A549 (cell line): ENCODE measurements at regions not wholly inside any gene's neighbourhood (a gene's known extent, or its start where the extent isn't known, plus 50 kb on each side); places are given as distances from the start of the nearest gene placed in this dataset.

Experiments
- EHF ChIP-seq: fragments of 250-450 bp; sonication (Bioruptor Pico); IDR thresholded peaks from 2 replicates; pipeline ENCODE4 v1.5.0; 2020; ENCODE audit warnings: mild to moderate bottlenecking
- ELK1 ChIP-seq: fragments of 150-350 bp; IDR thresholded peaks from 2 replicates; pipeline ENCODE4 v1.6.1; 2014; ENCODE audit warnings: low read depth, mild to moderate bottlenecking, low read length
- EP300 ChIP-seq, 2 experiments: fragments of >200 bp; sonication (Bioruptor Twin); formaldehyde crosslinking; IDR thresholded peaks; 2 replicates in 1 of 2; 3 replicates in 1 of 2; pipeline ENCODE4 v1.6.1; 2016 to 2017
- HEYL ChIP-seq: fragments of 250-450 bp; sonication (Bioruptor Pico); IDR thresholded peaks from 2 replicates; pipeline ENCODE4 v1.8.0; 2021; ENCODE audit warnings: mild to moderate bottlenecking, moderate library complexity
- MAFK ChIP-seq: fragments of 450-650 bp; IDR thresholded peaks from 2 replicates; pipeline ENCODE4 v1.6.1; 2014; ENCODE audit not compliant: partially characterized antibody
- MAX ChIP-seq: IDR thresholded peaks from 2 replicates; pipeline ENCODE4 v1.6.1; 2012
- ZFP36 ChIP-seq: fragments of 450-650 bp; IDR thresholded peaks from 2 replicates; pipeline ENCODE4 v1.6.1; 2014; ENCODE audit warnings: borderline replicate concordance; ENCODE audit not compliant: partially characterized antibody
- TF ChIP-seq, protein P1 (sequence below): fragments of >200 bp; sonication (Bioruptor Twin); formaldehyde crosslinking; IDR thresholded peaks from 3 replicates; pipeline ENCODE4 v1.5.1; 2016
- TF ChIP-seq, protein P2 (sequence below): fragments of 450-650 bp; IDR thresholded peaks from 2 replicates; pipeline ENCODE4 v1.6.1; 2014; ENCODE audit warnings: antibody characterized with exemption

GRCh38 chr12:58071994-58072393, 130.6 kb downstream of the ATP23 start:
- TF ChIP-seq, protein P1, sequence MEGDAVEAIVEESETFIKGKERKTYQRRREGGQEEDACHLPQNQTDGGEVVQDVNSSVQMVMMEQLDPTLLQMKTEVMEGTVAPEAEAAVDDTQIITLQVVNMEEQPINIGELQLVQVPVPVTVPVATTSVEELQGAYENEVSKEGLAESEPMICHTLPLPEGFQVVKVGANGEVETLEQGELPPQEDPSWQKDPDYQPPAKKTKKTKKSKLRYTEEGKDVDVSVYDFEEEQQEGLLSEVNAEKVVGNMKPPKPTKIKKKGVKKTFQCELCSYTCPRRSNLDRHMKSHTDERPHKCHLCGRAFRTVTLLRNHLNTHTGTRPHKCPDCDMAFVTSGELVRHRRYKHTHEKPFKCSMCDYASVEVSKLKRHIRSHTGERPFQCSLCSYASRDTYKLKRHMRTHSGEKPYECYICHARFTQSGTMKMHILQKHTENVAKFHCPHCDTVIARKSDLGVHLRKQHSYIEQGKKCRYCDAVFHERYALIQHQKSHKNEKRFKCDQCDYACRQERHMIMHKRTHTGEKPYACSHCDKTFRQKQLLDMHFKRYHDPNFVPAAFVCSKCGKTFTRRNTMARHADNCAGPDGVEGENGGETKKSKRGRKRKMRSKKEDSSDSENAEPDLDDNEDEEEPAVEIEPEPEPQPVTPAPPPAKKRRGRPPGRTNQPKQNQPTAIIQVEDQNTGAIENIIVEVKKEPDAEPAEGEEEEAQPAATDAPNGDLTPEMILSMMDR: no peak
- TF ChIP-seq EHF (no peak), ELK1 (no peak), MAX (no peak), EP300 (IDR thresholded peaks at IDR 0.05) (no peak), ZFP36 (no peak), HEYL (no peak), MAFK (no peak)
- TF ChIP-seq, protein P2, sequence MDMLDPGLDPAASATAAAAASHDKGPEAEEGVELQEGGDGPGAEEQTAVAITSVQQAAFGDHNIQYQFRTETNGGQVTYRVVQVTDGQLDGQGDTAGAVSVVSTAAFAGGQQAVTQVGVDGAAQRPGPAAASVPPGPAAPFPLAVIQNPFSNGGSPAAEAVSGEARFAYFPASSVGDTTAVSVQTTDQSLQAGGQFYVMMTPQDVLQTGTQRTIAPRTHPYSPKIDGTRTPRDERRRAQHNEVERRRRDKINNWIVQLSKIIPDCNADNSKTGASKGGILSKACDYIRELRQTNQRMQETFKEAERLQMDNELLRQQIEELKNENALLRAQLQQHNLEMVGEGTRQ: no peak
